GM19455 (cell line): ENCODE measurements at regions not wholly inside any gene's neighbourhood (a gene's known extent, or its start where the extent isn't known, plus 50 kb on each side); places are given as distances from the start of the nearest gene placed in this dataset.
"Not testable (repeated sequence)": the region's sequence is repeated elsewhere in the genome, so short reads cannot be mapped to it uniquely, and the experiment has no call there.

Experiments
- ATAC-seq: cut with Tn5 transposase; IDR thresholded peaks from one replicate; pipeline ENCODE4 v1.9.1; 2021; ENCODE audit not compliant: unreplicated experiment

DNA sequence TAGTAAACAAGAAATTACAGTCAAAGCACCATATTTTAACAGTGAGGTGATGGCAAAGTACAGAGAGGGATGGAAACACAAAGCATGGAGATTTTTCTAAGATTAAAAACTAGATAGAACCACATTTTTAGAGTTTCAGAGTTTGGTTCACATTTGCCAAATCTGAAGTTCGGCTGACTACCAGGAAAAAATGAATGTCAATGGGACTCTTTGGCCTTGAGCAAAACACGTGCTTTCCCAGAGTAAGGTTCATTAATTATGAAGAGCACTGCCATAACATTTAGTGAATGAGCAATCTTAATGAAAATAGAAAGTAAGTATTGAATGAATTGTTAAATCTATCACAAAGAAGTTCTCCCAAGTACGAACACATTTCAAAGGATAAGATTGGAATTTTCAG is 571.2 kb upstream of the VRK2 start:
- ATAC-seq = no peak

DNA sequence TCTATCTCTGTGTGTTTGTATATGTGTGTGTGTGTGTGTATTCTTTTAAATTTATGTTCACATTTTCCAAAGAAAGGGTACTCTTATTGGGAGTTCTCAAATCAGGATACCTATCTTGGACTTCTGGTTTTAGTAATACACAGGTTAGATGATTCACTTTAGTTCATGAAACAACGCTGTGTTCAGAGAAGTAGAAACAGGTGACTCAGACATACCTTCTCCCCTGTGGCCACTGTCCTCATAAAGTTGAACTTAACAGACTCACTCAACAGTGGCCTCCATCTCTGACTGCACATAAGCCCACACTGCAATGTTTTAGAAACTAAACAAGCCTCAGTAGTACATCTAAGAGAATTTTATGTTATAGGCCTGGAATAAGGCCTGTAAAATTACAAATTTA is 566.6 kb upstream of the VRK2 start:
- ATAC-seq = no peak

DNA sequence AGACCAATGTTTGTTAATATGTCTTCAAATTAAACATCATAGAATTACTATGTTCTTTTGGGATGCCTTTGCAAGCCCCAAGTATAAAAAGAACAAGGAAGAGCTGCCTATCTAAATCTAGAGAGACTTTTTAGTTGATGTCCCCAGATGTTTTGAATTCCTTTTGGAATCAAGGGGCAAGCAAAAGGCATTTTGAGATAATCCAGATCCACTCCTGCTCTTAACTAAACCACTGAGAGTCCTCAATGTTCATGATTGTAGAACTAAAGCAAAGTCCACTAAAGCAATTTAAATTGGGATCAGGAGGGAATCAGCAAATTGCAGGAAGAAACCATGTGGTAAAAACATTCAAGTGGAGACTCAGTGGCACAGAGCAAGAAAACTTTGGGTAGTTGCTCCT is 558.5 kb upstream of the VRK2 start:
- no peak for ATAC-seq

DNA sequence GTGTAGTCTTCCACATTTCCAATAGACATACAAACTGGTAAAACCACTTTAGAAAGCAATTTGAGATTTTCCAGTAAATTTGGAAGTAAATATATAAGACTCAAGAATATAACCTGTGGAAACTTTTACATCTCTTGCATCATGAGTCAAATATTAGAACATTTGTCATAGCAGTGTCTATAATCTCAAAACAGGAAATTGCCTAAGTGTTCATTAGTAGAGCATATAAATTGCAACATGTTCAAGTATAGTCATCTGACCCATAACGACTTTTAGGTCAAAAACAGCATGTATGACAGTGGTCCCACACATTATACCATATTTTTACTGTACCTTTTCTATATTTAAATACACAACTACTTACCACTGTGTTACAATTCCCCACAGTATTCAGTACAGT is 555.9 kb upstream of the VRK2 start:
- ATAC-seq = no peak

DNA sequence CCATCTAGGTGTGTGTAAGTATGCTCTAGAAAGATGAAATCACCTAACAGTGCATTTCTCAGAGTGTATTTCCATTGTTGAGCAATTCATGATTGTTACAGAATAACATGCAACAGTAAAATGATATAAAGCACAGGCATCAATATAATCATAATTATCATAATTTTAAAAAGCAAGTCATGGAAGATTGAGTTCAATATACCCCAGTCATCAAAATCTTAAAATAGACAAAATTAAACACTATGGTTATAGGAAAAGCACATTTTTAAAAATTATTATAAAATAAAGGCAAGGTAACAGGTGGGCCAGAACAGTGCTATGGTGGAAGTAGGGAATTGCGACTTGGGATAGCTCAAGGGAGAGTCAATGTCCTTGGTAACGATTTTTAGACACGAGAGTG is 555.4 kb upstream of the VRK2 start:
- no peak for ATAC-seq

DNA sequence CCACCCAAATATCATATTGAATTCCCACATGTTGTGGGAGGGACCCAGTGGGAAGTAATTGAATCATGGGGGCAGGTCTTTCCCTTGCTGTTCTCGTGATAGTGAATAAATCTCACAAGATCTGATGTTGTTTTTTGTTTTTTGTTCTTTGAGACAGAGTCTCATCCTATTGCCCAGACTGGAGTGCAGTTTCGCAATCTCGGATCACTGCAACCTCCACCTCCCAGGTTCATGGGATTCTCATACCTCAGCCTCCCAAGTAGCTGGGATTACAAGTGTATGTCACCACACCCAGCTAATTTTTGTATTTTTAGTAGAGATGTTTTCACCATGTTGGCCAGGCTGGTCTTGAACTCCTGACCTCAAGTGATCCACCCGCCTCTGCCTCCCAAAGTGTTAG is 552.6 kb upstream of the VRK2 start:
- ATAC-seq = not testable (repeated sequence)

DNA sequence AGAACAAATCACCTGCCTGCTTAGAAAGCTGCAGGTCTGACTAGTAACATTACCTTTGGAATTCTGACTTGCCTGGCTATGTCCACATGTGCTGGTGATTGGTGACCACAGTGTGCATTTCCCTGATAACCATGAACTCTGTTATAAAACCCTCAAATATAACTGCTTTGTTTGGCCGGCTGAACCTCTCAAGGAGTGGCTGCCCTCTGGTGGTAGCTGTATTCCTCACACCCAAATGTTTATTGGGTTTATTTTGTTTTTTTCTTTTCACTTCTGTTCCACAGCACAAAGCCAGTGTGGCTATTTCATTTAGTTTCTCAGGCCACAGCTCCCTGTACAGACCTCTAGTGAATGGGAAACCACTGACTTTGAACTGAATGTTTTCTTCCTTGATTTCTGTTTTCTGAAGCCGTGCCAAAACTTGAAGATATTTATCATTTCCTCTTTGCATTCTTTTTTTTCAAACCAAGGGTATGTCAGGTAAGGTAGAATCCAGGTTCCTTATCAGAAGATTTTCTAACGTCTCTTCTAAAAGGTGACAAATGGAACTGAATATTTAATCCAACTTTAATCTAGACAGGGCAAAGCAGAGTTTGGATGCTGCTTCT is 549.0 kb upstream of the VRK2 start:
- peak; percentile 88 for ATAC-seq

DNA sequence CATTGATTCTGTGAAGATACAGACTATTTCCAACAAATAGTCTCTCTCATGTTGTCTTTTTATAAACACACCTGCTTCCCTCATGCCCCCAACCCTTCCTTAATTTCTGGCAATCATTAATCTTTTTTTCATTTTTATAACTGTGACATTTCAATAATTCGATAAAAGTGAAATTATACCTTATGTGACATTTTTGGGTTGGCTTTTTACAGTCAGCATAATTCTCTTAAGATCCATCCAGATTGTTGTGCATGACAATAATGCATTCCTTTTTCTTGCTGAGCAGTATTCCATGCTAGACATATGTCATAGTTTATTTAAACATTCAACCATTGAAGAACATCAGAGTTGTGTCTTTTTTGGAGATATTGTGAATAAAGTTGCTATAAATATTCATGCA is 541.8 kb upstream of the VRK2 start:
- ATAC-seq = no peak

DNA sequence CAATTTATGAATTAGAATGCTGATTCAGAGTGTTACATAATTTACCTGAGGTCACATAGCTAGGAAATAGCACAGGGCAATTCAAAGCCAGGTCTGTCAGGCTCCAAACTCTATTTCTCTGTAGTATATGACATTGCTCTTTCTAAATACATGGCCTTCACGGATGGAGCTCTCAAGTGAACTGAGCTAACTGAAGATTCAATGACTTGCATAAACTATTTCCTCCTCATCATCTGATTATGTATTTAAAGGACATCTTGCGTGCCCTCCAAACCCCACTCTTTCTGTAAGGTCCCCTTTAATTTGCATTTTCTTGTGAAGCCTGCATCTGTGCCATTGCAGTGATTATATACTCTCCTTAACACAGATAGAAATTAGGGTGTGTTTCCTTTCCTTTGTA is 537.4 kb upstream of the VRK2 start:
- no peak for ATAC-seq

DNA sequence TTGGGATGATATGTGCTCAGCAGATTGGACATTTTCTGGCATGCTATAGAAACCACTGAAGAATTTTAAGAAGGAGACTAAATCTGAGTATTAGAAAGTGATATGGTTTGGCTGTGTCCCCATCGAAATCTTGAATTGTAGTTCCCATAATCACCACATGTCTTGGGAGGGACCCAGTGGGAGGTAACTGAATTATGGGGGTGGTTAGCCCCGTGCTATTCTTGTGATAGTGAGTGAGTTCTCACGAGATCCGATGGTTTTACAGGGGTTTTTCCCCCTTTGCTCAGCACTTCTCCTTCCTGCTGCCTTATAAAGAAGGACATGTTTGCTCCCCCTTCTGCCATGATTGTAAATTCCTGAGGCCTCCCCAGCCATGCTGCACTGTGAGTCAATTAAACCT is 535.9 kb upstream of the VRK2 start:
- ATAC-seq = no peak

DNA sequence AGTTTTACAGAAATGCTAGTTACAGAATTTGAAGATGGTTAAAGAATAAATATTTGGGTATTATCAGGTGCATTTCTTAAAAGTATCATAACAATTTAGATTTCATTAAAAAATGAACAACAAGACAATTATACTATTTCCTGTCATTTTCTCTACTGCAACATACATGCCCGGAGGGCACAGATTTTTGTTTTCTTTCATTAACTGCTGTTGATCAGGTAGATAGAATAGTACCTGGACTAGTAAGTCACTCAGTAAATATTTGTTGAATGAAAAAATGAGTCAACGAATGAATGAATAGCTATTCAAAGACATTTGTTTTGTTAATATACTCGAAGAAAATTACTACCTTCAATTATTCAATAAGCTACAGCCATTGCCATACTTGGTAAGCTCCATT is 531.2 kb upstream of the VRK2 start:
- ATAC-seq = no peak

DNA sequence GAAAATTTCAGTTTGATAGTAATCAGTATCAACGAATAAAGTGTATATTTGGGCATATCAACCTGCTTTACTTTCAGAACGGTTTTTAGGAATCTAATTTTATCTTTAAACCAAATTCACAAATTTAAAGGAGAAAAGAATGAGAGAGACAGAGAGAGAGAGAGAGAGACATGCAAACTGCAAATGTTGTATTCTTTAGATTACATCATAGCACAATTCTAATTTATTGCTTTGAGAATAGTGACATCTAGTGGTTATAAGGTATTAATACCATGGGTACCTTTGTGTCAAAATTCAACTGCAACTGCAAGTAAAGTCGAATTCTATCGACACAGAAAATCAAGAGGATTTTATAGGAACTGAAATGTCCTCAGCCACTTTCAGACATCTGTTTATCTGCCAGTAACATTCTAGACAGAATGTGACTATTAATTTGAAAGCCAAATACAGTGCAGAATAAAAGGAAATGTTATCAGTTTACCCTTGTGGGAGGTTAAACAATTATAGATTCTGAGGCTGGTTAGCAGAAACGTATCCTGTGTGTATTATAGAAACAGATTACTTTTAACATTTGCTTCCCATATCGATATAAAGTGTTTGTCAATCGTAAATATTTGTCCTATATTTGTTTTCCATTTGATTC is 529.8 kb upstream of the VRK2 start:
- ATAC-seq = peak; percentile 91

DNA sequence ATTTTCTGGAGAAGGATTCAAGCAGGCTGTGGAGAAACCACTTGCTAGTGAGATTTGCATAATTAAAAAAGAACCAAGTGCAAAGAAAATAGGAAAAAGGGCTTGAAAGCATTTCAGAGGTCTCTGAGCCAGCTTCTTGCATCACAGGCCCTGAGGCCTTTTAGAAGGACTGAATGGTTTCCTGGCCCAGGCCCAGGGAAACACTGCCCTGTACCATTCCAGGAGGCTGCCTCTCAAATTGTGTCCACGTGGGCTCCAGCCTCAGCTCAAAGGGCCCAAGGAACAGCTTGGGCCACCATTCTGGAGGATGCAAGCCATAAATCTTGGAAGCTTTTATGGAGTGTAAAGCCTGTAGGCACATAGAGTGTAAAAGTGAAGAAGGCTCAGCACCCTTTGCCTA is 523.3 kb upstream of the VRK2 start:
- ATAC-seq = no peak

DNA sequence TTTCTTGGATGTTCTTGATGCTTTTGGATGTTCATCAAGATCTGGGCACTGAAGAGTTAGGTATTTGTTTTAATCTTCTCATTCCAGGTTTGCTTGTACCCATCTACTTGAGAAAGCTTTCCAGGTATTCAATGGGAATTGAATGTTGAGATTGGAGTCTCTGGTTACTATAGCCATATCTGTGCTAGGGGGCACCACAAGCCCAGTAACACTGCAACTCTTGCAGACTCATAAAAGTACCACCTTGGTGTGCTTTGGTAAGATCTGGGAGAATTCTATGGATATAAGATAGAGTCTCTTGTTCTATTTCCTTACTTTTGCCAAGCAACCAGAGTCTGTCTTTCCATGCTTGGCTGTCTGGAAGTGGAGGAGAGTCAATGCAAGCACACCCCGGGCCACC is 518.9 kb upstream of the VRK2 start:
- ATAC-seq = no peak

DNA sequence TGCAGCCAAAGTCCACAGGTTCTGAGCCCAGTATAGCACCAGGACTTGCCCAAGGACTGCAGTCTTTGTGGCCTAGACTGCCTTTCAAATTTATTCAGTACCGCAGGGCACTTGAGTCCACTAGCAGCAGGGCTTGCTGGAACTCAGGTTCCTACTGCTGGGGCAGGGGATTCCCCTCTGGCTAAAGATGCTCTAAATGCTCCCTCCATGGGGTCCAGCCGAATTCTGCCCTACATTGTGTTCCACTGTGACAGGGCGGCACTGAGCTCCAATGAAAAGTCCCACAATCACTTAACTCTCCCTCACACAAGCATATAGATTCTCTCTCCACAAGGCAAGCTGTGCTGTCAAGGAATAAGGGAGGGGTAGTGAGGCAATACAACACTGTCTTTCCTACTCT is 518.1 kb upstream of the VRK2 start:
- ATAC-seq = no peak

DNA sequence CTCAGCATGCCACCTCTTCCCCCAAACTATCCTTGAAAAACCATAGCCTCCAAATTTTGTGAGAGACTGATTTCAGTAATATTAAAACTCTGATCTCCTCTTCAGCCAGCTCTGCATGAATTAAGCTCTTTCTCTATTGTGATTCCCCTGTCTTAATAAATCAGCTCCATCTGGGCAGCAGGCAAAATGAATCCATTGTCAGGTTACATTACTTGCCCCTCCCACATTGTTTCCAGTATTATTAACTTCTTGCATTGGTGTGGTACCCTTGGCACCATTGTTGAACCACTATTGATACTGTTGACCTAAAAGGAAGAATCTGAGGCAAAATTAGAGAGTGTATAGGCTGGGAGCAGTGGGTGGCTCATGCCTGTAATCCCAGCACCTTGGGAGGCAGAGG is 512.2 kb upstream of the VRK2 start:
- no peak for ATAC-seq

DNA sequence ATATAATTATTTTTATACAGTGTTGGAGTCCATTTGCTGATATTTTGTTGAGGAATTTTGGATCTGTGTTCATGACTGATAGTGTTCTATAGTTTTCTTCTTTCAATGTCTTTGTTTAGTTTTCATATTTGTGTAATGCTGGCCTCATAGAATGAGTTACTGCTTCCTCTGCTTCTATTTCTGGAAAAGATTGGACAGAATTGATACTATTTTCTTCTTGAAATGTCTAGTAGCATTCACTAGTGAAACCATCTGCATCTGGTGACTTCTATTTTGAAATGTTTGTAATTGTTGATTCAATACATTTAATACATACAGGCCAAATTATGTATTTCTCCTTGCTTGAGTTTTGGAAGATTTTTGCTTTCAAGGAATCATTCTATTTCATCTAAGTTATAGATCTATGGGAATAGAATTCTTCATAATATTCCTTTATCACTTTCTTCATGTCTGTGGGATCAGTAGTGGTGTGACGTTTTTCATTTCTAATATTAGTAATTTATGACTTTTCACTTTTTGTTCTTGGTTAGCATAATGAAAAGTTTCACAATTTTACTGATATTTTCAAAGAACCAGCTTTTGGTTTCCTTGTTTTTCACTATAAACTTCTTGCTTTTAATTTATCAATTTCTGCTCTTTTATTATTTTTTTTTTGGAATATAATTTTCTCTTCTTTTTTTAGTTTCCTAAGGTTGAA is 509.9 kb upstream of the VRK2 start:
- ATAC-seq = no peak

DNA sequence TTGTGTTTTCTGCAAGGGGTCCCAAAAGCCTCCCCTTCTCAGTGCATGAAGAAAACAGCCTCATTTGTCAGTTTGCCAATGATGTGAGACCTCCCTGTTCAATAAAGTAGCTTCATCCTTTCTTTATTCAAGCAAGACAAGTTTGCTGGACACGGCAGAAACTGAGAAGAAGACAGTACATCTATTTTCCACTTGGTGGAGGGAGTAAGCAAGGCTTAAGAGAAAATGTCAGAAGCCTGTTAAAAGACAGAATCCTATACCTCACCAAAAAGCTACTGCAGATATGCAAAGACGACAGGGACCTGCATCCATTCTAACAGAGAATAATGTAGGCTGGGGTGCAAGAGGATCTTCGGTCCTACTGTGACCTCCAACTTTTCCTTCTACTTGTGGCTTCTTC is 506.8 kb upstream of the VRK2 start:
- ATAC-seq = no peak

DNA sequence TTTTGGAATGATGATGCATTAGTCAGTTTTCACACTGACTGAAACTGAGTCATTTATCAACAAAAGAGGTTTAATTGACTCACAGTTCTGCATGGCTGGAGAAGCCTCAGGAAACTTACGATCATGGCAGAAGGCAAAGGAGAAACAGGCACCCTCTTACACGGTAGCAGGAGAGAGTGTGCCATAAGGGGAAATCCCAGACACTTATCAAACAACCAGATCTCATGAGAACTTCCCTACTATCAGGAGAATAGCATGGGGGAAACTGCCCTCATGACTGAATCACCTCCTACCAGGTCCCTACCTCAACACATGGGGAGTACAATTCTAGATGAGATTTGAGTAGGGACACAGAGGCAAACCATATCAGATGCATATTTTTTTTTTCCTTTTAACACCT is 504.5 kb upstream of the VRK2 start:
- no peak for ATAC-seq

DNA sequence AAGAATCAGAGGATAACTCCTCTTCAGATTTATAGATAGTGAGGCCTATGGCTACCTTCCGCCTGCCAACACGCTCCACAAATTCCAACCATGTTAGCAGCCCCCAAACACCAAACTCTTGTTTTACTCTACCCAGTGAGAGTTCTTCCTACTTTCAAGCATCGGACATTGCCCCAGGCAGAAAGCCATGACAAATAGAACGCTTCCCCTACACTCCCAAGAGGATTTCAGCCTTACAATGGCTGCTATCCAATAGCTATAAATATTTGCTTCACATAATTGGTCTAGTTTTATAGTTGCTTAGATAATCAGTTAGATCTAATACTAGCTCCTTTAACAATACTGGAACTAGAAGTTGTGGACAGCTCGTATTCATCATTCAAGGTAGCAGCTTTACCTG is 503.4 kb upstream of the VRK2 start:
- no peak for ATAC-seq

DNA sequence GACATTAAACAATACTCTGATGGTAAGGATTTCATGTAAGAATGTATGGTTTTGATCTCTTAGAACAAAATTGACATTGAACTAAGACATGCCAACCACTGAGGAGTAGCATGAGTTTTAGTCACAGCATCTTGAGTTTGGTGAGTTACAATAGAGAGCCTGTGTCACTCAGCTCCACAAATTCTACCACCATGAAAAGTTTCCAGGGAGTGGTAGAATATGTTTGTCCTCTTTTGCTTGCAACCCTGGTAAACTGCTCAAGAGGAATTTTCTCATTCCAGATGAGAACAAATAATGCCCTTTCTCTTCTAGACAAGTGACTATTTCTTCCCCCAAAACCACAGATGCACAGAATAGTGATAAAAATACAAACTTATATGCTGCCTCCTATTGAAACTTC is 502.0 kb upstream of the VRK2 start:
- no peak for ATAC-seq

DNA sequence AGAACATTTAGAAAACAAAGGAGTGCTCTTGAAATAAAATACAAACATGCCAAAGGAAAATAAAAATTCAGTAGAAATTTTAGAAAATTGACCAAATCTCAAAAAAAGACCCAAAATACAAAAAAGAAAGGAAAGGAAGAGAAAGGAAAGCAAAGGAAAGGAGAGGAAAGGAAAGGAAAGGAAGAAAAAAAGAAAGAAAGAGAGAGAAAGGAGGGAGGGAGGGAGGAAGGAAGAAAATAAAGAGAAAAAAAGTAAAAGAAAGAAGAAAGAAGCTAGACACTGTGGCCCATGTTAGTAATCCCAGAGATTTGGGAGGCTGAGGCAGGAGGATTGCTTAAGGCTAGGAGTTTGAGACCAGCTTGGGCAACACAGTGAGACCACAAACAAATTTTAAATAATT is 500.1 kb upstream of the VRK2 start:
- no peak for ATAC-seq

DNA sequence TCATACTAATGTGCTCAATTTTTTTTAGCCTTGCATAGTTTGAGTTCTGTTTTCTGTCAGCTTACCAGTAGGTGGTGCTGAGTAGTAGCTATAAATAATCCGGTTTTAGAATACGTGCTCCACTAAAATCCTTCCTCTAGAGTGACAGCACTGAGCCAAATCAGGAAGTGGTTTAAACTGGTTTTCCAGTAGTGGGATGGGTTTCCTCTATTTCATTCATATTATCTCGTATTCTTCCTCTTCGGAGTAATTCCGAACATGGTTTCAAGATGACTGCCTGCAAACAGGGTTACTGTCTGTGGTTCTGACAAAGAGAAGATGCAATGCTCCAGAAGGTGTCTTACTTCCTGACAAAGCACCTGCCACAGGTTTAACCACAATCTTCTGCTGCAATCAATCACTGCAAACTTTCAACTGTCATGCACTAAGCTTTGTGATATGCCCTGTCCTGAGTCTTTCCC is 496.9 kb upstream of the VRK2 start:
- peak; percentile 47 for ATAC-seq
